ENCODE measurements at regions not wholly inside any gene's neighbourhood (a gene's known extent, or its start where the extent isn't known, plus 50 kb on each side); places are given as distances from the start of the nearest gene placed in this dataset.

GRCh38 chr18:60966876-60967275 lies 366.4 kb upstream of the CDH20 start:
- intact Hi-C loops (cut with DNase I): no loop called here
- 35% methylated on average over 2 of the region's 2 CpGs for WGBS (ENCODE audit: insufficient coverage, low coverage, low lambda C conversion rate, missing lambda C conversion rate)

GRCh38 chr18:60975420-60975819 lies 357.8 kb upstream of the CDH20 start:
- 49% methylated on average over 6 of the region's 7 CpGs for WGBS (ENCODE audit: insufficient coverage, low coverage, low lambda C conversion rate, missing lambda C conversion rate)
- intact Hi-C loops (cut with DNase I): no loop called here
- Histone ChIP-seq H3K9me3 (no peaks in the 10 kb centered on the region), H3K36me3 (no peaks in the 10 kb centered on the region), H3K27ac (no peak overlapping the region), H3K27me3 (no peaks in the 10 kb centered on the region), H3K4me3 (no peak overlapping the region), H3K4me1 (no peaks in the 10 kb centered on the region)
- TF ChIP-seq CTCF (IDR thresholded peaks at IDR 0.05): no peak
- ATAC-seq: no peak
- DNase-seq: no peak

More at GRCh38 chr18:60966876-60967275, 366.4 kb upstream of the CDH20 start:
- ATAC-seq (no peak), DNase-seq (no peak)
- TF ChIP-seq CTCF (IDR thresholded peaks at IDR 0.05) (no peak), POLR2A (IDR thresholded peaks at IDR 0.05) (no peak)
- Histone ChIP-seq H3K36me3 (no peaks in the 10 kb centered on the region), H3K27ac (no peak overlapping the region), H3K4me1 (no peaks in the 10 kb centered on the region), H3K27me3 (no peaks in the 10 kb centered on the region), H3K4me3 (no peak overlapping the region), H3K9me3 (no peaks in the 10 kb centered on the region)

- Histone ChIP-seq H3K36me3 (no peaks in the 10 kb centered on the region), H3K4me3 (no peak overlapping the region), H3K9me3 (no peaks in the 10 kb centered on the region), H3K27ac (no peak overlapping the region), H3K4me1 (no peaks in the 10 kb centered on the region), H3K27me3 (no peaks in the 10 kb centered on the region)
- 49% methylated on average over 3 of the region's 3 CpGs for WGBS (ENCODE audit: insufficient coverage, low coverage, low lambda C conversion rate, missing lambda C conversion rate)
- DNase-seq (no peak), ATAC-seq (no peak)
- TF ChIP-seq CTCF (IDR thresholded peaks at IDR 0.05) (no peak), POLR2A (IDR thresholded peaks at IDR 0.05) (no peak)
- intact Hi-C loops (cut with DNase I): no loop called here
These were observed 356.3 kb upstream of the CDH20 start for GRCh38 chr18:60976976-60977375.

GRCh38 chr18:60978338-60978737 lies 354.9 kb upstream of the CDH20 start:
- TF ChIP-seq CTCF (IDR thresholded peaks at IDR 0.05): no peak
- no peak for TF ChIP-seq POLR2A (IDR thresholded peaks at IDR 0.05)
- WGBS (ENCODE audit: insufficient coverage, low coverage, low lambda C conversion rate, missing lambda C conversion rate): 27% methylated on average over 6 of the region's 6 CpGs
- intact Hi-C loops (cut with DNase I): no loop called here
- ATAC-seq: no peak
- Histone ChIP-seq H3K27ac (no peak overlapping the region), H3K4me1 (no peaks in the 10 kb centered on the region), H3K9me3 (no peaks in the 10 kb centered on the region), H3K36me3 (no peaks in the 10 kb centered on the region), H3K27me3 (no peaks in the 10 kb centered on the region), H3K4me3 (no peak overlapping the region)
- DNase-seq: no peak

- H3K27me3 ChIP-seq: no peaks in the 10 kb centered on the region
- DNase-seq (no peak), ATAC-seq (no peak)
- no peaks in the 10 kb centered on the region for H3K9me3 ChIP-seq
- H3K27ac ChIP-seq: no peak overlapping the region
- WGBS (ENCODE audit: insufficient coverage, low coverage, low lambda C conversion rate, missing lambda C conversion rate): 48% methylated on average over 2 of the region's 2 CpGs
- no peaks in the 10 kb centered on the region for H3K36me3 ChIP-seq
- intact Hi-C loops (cut with DNase I): no loop called here
- TF ChIP-seq POLR2A (IDR thresholded peaks at IDR 0.05) (no peak), CTCF (IDR thresholded peaks at IDR 0.05) (no peak)
- H3K4me3 ChIP-seq: no peak overlapping the region
- no peaks in the 10 kb centered on the region for H3K4me1 ChIP-seq
These were observed 352.7 kb upstream of the CDH20 start for GRCh38 chr18:60980422-60981005.
